ENCODE measurements at regions not wholly inside any gene's neighbourhood (a gene's known extent, or its start where the extent isn't known, plus 50 kb on each side); places are given as distances from the start of the nearest gene placed in this dataset.

DNA sequence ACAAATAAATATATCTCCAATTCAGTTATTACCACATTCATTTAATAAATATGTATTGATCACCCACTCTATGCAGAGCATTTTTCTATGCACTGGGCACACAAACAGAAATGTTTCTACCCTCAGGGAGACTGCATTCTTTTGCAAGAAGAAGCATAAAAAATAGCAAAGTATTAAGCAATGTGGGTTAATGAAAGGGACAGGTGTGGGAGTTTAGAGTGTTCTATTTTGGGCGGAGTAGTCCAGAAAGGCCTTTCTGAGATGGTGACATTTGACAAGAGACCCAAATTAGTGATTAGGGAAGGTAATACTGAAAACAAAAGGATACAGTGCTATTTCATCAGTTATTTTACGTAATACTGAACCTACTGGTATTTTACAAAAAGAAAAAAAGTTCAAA is 394.3 kb upstream of the CHST9 start:
- CTCF ChIA-PET = interaction anchor here (1.1 kb wide), 1 partner anchor 21 kb away, joined by 3 read pairs; no protein-coding TSS in a partner anchor
- POLR2A ChIA-PET = no interaction called here
- no peak for DNase-seq (ENCODE audit: low read depth, low spot score)
- no peak overlapping the region for H3K4me3 ChIP-seq (ENCODE audit: low read depth, low read length)
- TF ChIP-seq, protein P1, sequence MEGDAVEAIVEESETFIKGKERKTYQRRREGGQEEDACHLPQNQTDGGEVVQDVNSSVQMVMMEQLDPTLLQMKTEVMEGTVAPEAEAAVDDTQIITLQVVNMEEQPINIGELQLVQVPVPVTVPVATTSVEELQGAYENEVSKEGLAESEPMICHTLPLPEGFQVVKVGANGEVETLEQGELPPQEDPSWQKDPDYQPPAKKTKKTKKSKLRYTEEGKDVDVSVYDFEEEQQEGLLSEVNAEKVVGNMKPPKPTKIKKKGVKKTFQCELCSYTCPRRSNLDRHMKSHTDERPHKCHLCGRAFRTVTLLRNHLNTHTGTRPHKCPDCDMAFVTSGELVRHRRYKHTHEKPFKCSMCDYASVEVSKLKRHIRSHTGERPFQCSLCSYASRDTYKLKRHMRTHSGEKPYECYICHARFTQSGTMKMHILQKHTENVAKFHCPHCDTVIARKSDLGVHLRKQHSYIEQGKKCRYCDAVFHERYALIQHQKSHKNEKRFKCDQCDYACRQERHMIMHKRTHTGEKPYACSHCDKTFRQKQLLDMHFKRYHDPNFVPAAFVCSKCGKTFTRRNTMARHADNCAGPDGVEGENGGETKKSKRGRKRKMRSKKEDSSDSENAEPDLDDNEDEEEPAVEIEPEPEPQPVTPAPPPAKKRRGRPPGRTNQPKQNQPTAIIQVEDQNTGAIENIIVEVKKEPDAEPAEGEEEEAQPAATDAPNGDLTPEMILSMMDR (IDR thresholded peaks at IDR 0.05; ENCODE audit: insufficient read depth, low read length, missing control alignments) = no peak

DNA sequence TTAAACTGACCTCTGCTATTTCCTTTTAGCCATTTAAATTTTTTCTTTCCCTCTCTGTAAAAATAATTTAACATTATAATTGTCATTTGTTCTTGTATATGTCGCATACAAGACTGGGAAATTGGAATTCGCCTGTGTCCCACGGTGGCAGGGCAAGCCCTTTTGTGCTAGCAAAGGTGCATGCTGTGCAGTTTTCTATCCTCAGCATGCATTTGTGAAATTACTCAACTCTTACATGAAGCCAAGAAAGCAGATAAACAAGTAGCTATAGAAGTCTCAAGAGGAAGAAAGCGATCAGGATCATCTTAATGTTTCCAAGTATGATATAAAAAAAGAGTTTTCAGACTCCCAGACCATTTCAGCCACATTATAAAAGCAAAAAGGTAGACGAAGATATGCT is 392.6 kb upstream of the CHST9 start:
- TF ChIP-seq, protein P1 (IDR thresholded peaks at IDR 0.05; ENCODE audit: insufficient read depth, low read length, missing control alignments) = no peak
- no peak for DNase-seq (ENCODE audit: low read depth, low spot score)
- POLR2A ChIA-PET = no interaction called here
- no peak overlapping the region for H3K4me3 ChIP-seq (ENCODE audit: low read depth, low read length)
- CTCF ChIA-PET = no interaction called here

DNA sequence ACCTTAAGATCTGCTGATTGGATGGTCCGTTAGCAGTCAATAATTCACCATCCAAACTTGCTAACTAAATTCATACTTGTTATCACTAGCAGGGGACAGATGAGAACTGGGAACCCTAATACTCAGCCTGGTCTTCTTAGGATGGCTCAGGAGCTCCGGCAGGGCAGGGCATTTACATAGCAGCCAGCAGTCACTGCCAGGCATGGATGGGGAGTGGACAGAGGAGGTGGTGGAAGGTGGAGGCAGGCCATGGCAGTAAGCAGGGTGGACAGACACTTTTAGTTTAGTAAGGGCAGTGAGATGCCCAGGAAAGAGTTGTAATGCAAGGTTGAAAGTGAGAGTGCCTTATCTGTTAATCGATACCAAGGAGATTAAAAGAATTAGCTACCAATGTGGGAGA is 392.2 kb upstream of the CHST9 start:
- H3K4me3 ChIP-seq (ENCODE audit: low read depth, low read length) = no peak overlapping the region
- DNase-seq (ENCODE audit: low read depth, low spot score) = no peak
- TF ChIP-seq, protein P1 (IDR thresholded peaks at IDR 0.05; ENCODE audit: insufficient read depth, low read length, missing control alignments) = no peak
- POLR2A ChIA-PET = no interaction called here
- CTCF ChIA-PET = no interaction called here

DNA sequence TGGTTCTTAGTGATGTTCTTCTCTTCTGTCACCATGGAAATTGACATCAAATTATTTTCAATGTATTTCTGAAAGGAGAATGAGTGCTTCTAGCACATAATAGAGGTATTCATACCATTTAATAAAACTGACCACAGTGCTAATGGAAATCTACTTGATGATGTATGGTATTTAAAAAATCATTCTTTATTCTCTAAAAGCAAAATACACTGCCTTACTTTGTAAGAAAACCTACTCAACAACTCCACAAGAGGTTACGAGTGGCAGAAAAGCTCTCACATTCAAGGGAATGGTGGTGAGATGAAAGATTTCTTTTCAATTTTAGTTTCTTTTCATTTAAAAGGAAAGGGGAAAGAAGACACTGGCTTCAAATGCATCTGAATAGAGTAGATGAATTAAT is 382.3 kb upstream of the CHST9 start:
- TF ChIP-seq, protein P1 (IDR thresholded peaks at IDR 0.05; ENCODE audit: insufficient read depth, low read length, missing control alignments) = no peak
- ChIA-PET POLR2A (no interaction called here), CTCF (no interaction called here)
- no peak overlapping the region for H3K4me3 ChIP-seq (ENCODE audit: low read depth, low read length)
- no peak for DNase-seq (ENCODE audit: low read depth, low spot score)

DNA sequence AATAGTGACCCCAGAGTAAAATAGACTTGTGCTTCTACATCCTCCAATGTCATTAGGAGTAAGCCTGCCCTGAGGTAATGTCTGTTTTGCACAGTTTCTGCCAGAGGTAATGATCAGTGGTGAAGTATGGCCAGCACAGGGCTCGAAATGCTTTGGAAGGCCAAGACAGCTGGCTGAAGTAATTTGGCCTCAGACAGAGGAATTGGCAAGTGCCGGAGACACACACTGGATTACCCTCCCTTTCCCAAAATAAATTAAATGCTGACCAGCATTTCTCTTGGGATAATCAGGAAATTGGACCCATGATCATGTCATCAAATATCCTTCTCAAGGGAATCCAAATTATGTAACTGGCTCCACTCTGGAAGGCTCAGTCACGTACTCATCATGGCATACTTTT is 379.0 kb upstream of the CHST9 start:
- POLR2A ChIA-PET = no interaction called here
- no peak overlapping the region for H3K4me3 ChIP-seq (ENCODE audit: low read depth, low read length)
- CTCF ChIA-PET = no interaction called here
- DNase-seq (ENCODE audit: low read depth, low spot score) = no peak
- TF ChIP-seq, protein P1 (IDR thresholded peaks at IDR 0.05; ENCODE audit: insufficient read depth, low read length, missing control alignments) = no peak

DNA sequence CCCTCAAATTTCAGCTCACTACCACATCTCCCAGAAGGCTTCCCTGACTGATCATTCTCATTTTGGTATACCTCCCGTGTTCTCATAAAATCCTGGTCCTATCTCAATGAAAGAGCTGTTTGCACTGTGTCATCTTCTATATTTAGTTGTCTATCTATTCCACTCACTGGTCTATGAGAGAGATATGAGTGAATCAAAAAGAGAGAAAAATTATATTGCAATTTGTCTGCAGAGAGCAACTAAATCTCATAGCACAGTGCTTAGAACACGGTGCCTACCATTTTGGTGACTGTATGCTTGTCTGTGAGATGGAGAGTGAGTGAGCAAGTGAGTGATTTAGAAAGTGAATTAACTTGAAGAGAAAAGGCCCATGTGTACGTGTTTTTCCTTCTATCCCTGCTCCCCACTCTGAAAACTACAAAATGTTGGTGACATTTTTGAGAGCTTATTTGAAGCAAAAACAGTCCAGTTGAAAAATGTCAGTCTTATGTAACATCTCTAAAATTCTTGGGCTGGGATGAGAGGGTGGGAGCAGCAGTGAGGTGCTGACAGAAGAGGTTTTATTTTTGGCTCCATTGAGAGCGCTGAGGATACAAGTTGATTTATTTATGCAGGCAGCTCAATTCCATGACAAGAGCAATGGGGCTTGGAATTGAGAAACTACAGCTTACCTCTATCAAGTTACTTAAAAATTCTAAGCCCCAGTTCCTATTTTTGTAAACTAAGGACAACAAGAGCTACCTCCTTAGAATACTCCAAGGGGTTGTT is 373.5 kb upstream of the CHST9 start:
- ChIA-PET POLR2A (no interaction called here), CTCF (no interaction called here)
- H3K4me3 ChIP-seq (ENCODE audit: low read depth, low read length) = no peak overlapping the region
- TF ChIP-seq, protein P1 (IDR thresholded peaks at IDR 0.05; ENCODE audit: insufficient read depth, low read length, missing control alignments) = no peak
- DNase-seq (ENCODE audit: low read depth, low spot score) = no peak

All from AG04449 (cell line).